HepG2 (cell line): ENCODE measurements at regions not wholly inside any gene's neighbourhood (a gene's known extent, or its start where the extent isn't known, plus 50 kb on each side); places are given as distances from the start of the nearest gene placed in this dataset.

Source experiments
- ATF7 ChIP-seq, 2 experiments: fragments of 450-650 bp in 1 of 2; sonication (generic) in 1 of 2; formaldehyde crosslinking in 1 of 2; IDR thresholded peaks; 2 replicates each; pipeline versions ENCODE4 v1.4.0 to v1.6.1; 2016 to 2020; ENCODE audit warnings: antibody characterized with exemption in 1 of 2, mild to moderate bottlenecking in 1 of 2, missing genetic modification reagents in 1 of 2
- GATA4 ChIP-seq: sonication (generic); IDR thresholded peaks from 2 replicates; pipeline ENCODE4 v1.6.1; 2016; ENCODE audit warnings: antibody characterized with exemption, low read depth, borderline replicate concordance
- RAD21 ChIP-seq: fragments of 450-650 bp; formaldehyde crosslinking; IDR thresholded peaks from 2 replicates; pipeline ENCODE4 v1.5.0; 2020; ENCODE audit warnings: mild to moderate bottlenecking
- SMARCE1 ChIP-seq: fragments of 450-650 bp; IDR thresholded peaks from 2 replicates; pipeline ENCODE4 v1.6.1; 2017; ENCODE audit warnings: borderline replicate concordance
- SNAPC2 ChIP-seq: sonication (generic); formaldehyde crosslinking; IDR thresholded peaks from 2 replicates; pipeline ENCODE4 v1.8.1; 2022; ENCODE audit warnings: mild to moderate bottlenecking, missing genetic modification reagents
- SPEN ChIP-seq: sonication (generic); formaldehyde crosslinking; IDR thresholded peaks from 2 replicates; pipeline ENCODE4 v1.5.1; 2020; ENCODE audit warnings: low read depth, mild to moderate bottlenecking, missing genetic modification reagents
- XBP1 ChIP-seq: sonication (generic); formaldehyde crosslinking; IDR thresholded peaks from 2 replicates; pipeline ENCODE4 v1.5.0; 2020; ENCODE audit warnings: missing genetic modification reagents
- ZC3H4 ChIP-seq: sonication (generic); formaldehyde crosslinking; IDR thresholded peaks from 2 replicates; pipeline ENCODE4 v1.4.0; 2020; ENCODE audit warnings: missing genetic modification reagents, borderline replicate concordance
- ZNF138 ChIP-seq: sonication (generic); formaldehyde crosslinking; IDR thresholded peaks from 2 replicates; pipeline ENCODE4 v1.5.0; 2020; ENCODE audit warnings: mild to moderate bottlenecking, low read depth, missing genetic modification reagents
- ZNF18 ChIP-seq: sonication (generic); formaldehyde crosslinking; IDR thresholded peaks from 2 replicates; pipeline ENCODE4 v1.8.0; 2022; ENCODE audit warnings: mild to moderate bottlenecking, missing genetic modification reagents; ENCODE audit not compliant: insufficient replicate concordance
- ZNF549 ChIP-seq: sonication (generic); formaldehyde crosslinking; IDR thresholded peaks from 2 replicates; pipeline ENCODE4 v1.5.0; 2020; ENCODE audit warnings: missing genetic modification reagents
- TF ChIP-seq, protein P1 (sequence below), 2 experiments: sonication (generic) in 1 of 2; formaldehyde crosslinking in 1 of 2; IDR thresholded peaks; 2 replicates each; pipeline versions ENCODE4 v1.6.1 to v1.9.0; 2014 to 2022; ENCODE audit warnings: antibody characterized with exemption in 1 of 2, borderline replicate concordance in 1 of 2, inconsistent platforms in 1 of 2, low read depth in 1 of 2, missing genetic modification reagents in 1 of 2

DNA sequence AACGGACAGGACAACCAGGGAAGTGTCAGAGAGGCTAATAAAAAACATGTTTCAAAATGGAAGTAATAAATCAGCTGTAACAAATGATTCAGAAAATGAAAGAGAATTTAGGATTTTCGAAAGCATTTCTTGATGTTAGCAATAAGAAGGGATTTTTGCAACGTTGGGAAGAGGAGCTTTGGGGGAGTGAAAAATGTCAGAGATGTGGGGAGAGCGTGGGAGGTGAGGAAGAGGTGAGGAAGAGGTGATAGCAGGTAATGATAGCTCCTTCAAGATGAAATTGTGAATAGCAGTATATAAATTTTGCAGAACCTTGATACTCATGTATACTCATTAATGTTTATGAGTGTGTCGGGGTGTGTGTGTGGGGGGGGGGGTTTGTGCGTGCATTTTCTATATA lies 76.2 kb upstream of the COX10 start (continued):
- TF ChIP-seq, protein P1, sequence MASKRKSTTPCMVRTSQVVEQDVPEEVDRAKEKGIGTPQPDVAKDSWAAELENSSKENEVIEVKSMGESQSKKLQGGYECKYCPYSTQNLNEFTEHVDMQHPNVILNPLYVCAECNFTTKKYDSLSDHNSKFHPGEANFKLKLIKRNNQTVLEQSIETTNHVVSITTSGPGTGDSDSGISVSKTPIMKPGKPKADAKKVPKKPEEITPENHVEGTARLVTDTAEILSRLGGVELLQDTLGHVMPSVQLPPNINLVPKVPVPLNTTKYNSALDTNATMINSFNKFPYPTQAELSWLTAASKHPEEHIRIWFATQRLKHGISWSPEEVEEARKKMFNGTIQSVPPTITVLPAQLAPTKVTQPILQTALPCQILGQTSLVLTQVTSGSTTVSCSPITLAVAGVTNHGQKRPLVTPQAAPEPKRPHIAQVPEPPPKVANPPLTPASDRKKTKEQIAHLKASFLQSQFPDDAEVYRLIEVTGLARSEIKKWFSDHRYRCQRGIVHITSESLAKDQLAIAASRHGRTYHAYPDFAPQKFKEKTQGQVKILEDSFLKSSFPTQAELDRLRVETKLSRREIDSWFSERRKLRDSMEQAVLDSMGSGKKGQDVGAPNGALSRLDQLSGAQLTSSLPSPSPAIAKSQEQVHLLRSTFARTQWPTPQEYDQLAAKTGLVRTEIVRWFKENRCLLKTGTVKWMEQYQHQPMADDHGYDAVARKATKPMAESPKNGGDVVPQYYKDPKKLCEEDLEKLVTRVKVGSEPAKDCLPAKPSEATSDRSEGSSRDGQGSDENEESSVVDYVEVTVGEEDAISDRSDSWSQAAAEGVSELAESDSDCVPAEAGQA (IDR thresholded peaks at IDR 0.05; ENCODE audit: low read depth) = no peak
- TF ChIP-seq, protein P1 (CRISPR knock-in tag; IDR thresholded peaks at IDR 0.05; ENCODE audit: borderline replicate concordance) = no peak
- no peak for TF ChIP-seq ATF7 (IDR thresholded peaks at IDR 0.05)
- no peak for TF ChIP-seq ATF7 (CRISPR knock-in tag; IDR thresholded peaks at IDR 0.05)
- no peak for TF ChIP-seq RAD21
- no peak for TF ChIP-seq XBP1 (CRISPR knock-in tag)
- TF ChIP-seq ZNF138 (CRISPR knock-in tag) = no peak
- no peak for TF ChIP-seq SNAPC2
- no peak for TF ChIP-seq ZNF18
- TF ChIP-seq SMARCE1 = no peak
- TF ChIP-seq ZC3H4 (CRISPR knock-in tag) = no peak
- TF ChIP-seq GATA4 = no peak
- TF ChIP-seq ZNF549 (CRISPR knock-in tag) = no peak
- TF ChIP-seq SPEN (CRISPR knock-in tag) = no peak
